ENCODE measurements at regions not wholly inside any gene's neighbourhood (a gene's known extent, or its start where the extent isn't known, plus 50 kb on each side); places are given as distances from the start of the nearest gene placed in this dataset.
"Not testable (repeated sequence)": the region's sequence is repeated elsewhere in the genome, so short reads cannot be mapped to it uniquely, and the experiment has no call there.

DNA sequence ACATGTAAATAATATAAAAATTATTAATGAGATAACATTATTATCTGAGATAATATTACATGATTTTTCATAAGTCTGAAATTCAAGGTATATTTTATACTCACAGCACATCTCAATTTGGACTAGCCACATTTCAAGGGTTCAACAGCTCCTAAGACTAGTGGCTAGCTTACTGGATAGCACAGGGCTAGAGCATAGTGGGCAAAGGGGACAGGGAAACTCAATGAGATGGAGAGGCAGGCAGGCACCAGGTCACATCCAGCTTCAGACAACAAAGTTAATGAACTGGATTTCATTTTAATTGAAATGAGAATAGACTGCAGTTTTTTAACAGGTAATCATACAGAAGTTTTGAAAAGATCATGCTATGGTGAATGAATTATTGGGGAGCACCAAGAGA lies 137.4 kb downstream of the NBPF8 start:
- not testable (repeated sequence) for H3K27me3 ChIP-seq (ENCODE audit: control insufficient read depth, insufficient read depth, low read length); H3K4me1 ChIP-seq (ENCODE audit: control insufficient read depth, insufficient read depth, low read length); H3K4me3 ChIP-seq (ENCODE audit: low read depth, low read length); H3K9ac ChIP-seq (ENCODE audit: low read length); H3K36me3 ChIP-seq (ENCODE audit: control insufficient read depth, insufficient read depth, low read length); H3K27ac ChIP-seq (ENCODE audit: low read depth, low read length); H3K9me3 ChIP-seq (ENCODE audit: control insufficient read depth, insufficient read depth, low read depth, low read length)

DNA sequence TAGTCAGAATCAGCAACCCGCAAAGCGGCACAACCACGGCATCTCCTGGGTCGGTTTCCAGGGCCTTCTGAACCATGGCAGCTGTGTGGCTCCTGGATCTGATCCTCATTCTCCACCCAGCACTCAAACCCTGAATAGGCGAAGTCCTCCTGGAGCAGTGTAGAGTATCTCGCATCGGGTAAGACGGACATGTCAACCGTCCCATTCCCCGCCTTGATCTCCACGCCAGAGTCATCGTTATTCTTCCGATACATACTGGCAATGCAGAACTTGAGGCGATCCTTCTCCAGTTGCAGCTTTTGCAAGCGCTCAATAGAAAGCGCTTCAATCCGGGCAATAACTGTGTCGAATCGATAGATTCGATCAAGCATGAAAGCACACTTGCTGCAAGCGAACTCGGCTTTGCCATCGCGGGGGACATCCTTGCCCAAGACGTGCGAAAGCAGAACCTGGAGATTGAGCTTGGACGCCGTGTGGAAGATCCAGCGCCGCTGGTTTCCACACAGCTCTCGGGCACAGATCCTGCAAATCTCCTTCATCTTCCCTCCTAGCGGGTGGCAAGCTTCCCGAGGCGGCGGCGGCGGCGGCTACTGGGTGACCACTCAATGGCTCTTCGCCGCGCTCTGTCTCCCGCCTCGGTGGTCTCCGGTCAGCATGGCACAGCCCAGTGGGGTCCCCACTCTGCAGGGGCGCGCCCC lies 142.9 kb downstream of the NBPF8 start:
- H3K4me3 ChIP-seq (ENCODE audit: low read depth, low read length), result peak overlapping the region; percentile 55
- H3K9me3 ChIP-seq (ENCODE audit: control insufficient read depth, insufficient read depth, low read depth, low read length); H3K4me1 ChIP-seq (ENCODE audit: control insufficient read depth, insufficient read depth, low read length); H3K9ac ChIP-seq (ENCODE audit: low read length); H3K27me3 ChIP-seq (ENCODE audit: control insufficient read depth, insufficient read depth, low read length); H3K27ac ChIP-seq (ENCODE audit: low read depth, low read length); H3K36me3 ChIP-seq (ENCODE audit: control insufficient read depth, insufficient read depth, low read length): not testable (repeated sequence)

DNA sequence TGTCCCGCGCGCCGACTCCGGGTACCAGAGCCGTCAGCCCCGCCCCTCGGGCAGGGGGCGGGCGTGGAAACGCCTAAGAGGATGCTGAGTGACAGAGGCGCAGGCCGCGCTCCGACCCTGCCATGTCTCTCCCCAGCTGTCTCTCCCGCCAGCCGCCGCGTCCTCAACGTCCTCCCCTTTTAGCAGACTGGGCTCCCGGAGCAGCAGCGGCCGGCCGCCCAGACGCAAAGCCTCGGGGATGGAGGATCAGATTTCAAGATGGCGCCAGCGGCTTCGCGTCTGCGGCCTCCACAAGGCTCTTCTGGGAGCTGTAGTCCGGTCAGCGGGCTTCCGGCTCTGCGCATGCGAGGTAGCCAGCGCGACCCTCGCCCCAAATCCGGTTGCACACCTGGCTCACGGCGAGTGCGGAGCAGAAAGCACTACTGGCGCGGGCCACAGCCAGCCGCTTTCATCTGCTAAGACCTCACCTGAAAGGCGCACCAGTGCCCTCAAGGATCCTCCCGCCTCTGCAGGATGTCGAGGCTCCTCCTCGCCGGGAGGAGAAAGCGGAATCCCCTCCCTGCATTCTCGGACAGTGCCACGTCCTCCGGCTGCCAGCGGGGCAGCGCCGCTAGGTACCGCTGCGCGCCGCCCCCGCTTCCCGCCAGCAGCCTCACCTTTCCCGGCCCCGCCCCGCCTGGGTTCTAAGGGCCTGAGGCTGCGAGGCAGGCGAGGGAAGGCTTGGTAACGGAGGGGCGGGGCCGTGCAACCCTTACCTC lies 143.6 kb downstream of the NBPF8 start:
- H3K9ac ChIP-seq (ENCODE audit: low read length), result peak overlapping the region; percentile 69
- H3K27ac ChIP-seq (ENCODE audit: low read depth, low read length); H3K36me3 ChIP-seq (ENCODE audit: control insufficient read depth, insufficient read depth, low read length); H3K4me1 ChIP-seq (ENCODE audit: control insufficient read depth, insufficient read depth, low read length); H3K27me3 ChIP-seq (ENCODE audit: control insufficient read depth, insufficient read depth, low read length); H3K9me3 ChIP-seq (ENCODE audit: control insufficient read depth, insufficient read depth, low read depth, low read length): not testable (repeated sequence)
- H3K4me3 ChIP-seq (ENCODE audit: low read depth, low read length), result peak overlapping the region; percentile 62

DNA sequence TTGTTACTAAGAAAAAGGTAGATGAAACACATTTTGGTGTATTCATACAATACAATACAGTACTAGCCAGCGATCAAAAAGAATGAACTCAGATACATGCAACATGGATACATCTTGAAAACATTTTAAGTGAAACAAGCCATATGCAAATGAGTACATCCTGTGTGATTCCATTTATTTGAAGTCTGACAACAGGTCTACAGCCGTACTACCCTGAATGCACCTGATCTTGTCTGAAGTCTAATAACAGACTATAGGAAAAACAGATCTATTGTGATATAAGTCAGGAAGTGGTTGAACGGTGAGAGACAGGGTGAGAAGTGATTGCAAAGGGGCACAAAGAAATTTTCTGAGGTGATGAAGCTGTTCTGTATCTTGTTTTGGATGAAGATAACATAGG lies 146.9 kb downstream of the NBPF8 start:
- H3K9me3 ChIP-seq (ENCODE audit: control insufficient read depth, insufficient read depth, low read depth, low read length); H3K9ac ChIP-seq (ENCODE audit: low read length); H3K27me3 ChIP-seq (ENCODE audit: control insufficient read depth, insufficient read depth, low read length); H3K4me3 ChIP-seq (ENCODE audit: low read depth, low read length); H3K27ac ChIP-seq (ENCODE audit: low read depth, low read length); H3K36me3 ChIP-seq (ENCODE audit: control insufficient read depth, insufficient read depth, low read length); H3K4me1 ChIP-seq (ENCODE audit: control insufficient read depth, insufficient read depth, low read length): not testable (repeated sequence)

DNA sequence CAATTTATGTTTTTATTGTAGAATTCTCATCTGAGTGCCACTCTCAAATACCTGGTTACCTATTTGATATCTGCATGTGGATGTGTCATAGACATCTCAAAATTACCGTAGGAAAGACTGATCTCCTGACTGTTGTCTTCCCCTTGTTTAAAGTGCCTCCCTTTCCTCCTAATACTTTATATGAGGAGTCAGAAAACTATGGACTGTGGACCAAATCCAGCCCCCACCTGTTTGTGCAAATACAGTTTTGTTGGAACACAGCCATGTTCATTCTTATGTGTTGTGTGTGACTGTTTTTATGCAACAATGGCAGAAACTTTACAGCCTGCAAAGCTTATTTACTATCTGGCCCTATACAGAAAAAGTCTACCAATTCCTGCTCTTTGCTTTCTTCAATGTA lies 150.6 kb downstream of the NBPF8 start:
- not testable (repeated sequence) for H3K9me3 ChIP-seq (ENCODE audit: control insufficient read depth, insufficient read depth, low read depth, low read length); H3K27me3 ChIP-seq (ENCODE audit: control insufficient read depth, insufficient read depth, low read length); H3K9ac ChIP-seq (ENCODE audit: low read length); H3K4me1 ChIP-seq (ENCODE audit: control insufficient read depth, insufficient read depth, low read length); H3K36me3 ChIP-seq (ENCODE audit: control insufficient read depth, insufficient read depth, low read length); H3K4me3 ChIP-seq (ENCODE audit: low read depth, low read length); H3K27ac ChIP-seq (ENCODE audit: low read depth, low read length)

- not testable (repeated sequence) for H3K36me3 ChIP-seq (ENCODE audit: control insufficient read depth, insufficient read depth, low read length); H3K4me1 ChIP-seq (ENCODE audit: control insufficient read depth, insufficient read depth, low read length); H3K4me3 ChIP-seq (ENCODE audit: low read depth, low read length); H3K27me3 ChIP-seq (ENCODE audit: control insufficient read depth, insufficient read depth, low read length); H3K27ac ChIP-seq (ENCODE audit: low read depth, low read length); H3K9ac ChIP-seq (ENCODE audit: low read length); H3K9me3 ChIP-seq (ENCODE audit: control insufficient read depth, insufficient read depth, low read depth, low read length)
These were observed 152.8 kb downstream of the NBPF8 start for GRCh38 chr1:120567620-120568019.

DNA sequence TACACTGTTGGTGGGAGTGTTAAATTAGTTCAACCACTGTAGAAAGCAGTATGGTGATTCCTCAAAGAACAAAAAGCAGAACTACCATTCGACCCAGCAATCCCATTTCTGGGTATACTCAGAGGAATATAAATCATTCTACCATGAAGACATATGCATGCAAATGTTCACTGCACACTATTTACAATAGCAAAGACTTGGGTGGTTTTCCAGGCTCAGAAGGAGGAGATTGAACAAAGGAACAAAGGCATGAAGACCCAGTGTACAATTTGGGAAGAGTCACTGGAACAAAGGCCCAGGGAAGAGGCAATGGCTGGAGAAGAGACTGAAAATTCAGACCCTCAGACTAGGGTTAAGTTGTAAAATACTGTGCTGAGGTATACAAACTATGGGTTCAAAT lies 148.5 kb upstream of the NBPF26 start:
- not testable (repeated sequence) for H3K9me3 ChIP-seq (ENCODE audit: control insufficient read depth, insufficient read depth, low read depth, low read length); H3K27me3 ChIP-seq (ENCODE audit: control insufficient read depth, insufficient read depth, low read length); H3K4me3 ChIP-seq (ENCODE audit: low read depth, low read length); H3K4me1 ChIP-seq (ENCODE audit: control insufficient read depth, insufficient read depth, low read length); H3K9ac ChIP-seq (ENCODE audit: low read length); H3K36me3 ChIP-seq (ENCODE audit: control insufficient read depth, insufficient read depth, low read length); H3K27ac ChIP-seq (ENCODE audit: low read depth, low read length)

DNA sequence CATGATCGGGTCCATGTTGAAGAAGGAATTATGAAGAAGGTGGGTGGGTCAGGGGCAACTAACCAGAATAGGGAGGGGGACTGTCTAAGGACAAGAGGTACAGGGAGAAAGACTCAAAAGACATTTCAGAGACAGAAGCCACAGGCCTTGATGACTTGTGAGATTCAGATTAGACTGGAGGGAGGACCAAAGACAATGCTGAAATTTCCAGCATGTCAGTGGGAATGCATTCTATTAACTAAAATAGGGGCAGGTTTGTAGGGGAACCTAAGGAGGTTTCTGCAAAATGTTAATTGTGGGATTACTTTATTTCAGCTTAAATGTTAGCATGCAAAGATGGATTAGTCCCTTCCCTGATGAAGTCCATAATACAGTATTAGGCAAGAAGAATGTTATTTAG lies 141.6 kb upstream of the NBPF26 start:
- H3K9me3 ChIP-seq (ENCODE audit: control insufficient read depth, insufficient read depth, low read depth, low read length); H3K4me3 ChIP-seq (ENCODE audit: low read depth, low read length); H3K4me1 ChIP-seq (ENCODE audit: control insufficient read depth, insufficient read depth, low read length); H3K27ac ChIP-seq (ENCODE audit: low read depth, low read length); H3K27me3 ChIP-seq (ENCODE audit: control insufficient read depth, insufficient read depth, low read length); H3K9ac ChIP-seq (ENCODE audit: low read length); H3K36me3 ChIP-seq (ENCODE audit: control insufficient read depth, insufficient read depth, low read length): not testable (repeated sequence)

- not testable (repeated sequence) for H3K4me1 ChIP-seq (ENCODE audit: control insufficient read depth, insufficient read depth, low read length); H3K4me3 ChIP-seq (ENCODE audit: low read depth, low read length); H3K9me3 ChIP-seq (ENCODE audit: control insufficient read depth, insufficient read depth, low read depth, low read length); H3K27ac ChIP-seq (ENCODE audit: low read depth, low read length); H3K36me3 ChIP-seq (ENCODE audit: control insufficient read depth, insufficient read depth, low read length); H3K9ac ChIP-seq (ENCODE audit: low read length); H3K27me3 ChIP-seq (ENCODE audit: control insufficient read depth, insufficient read depth, low read length)
These were observed 137.7 kb upstream of the NBPF26 start for GRCh38 chr1:120586053-120586452.

- not testable (repeated sequence) for H3K4me3 ChIP-seq (ENCODE audit: low read depth, low read length); H3K27me3 ChIP-seq (ENCODE audit: control insufficient read depth, insufficient read depth, low read length); H3K36me3 ChIP-seq (ENCODE audit: control insufficient read depth, insufficient read depth, low read length); H3K9ac ChIP-seq (ENCODE audit: low read length); H3K4me1 ChIP-seq (ENCODE audit: control insufficient read depth, insufficient read depth, low read length); H3K9me3 ChIP-seq (ENCODE audit: control insufficient read depth, insufficient read depth, low read depth, low read length); H3K27ac ChIP-seq (ENCODE audit: low read depth, low read length)
These were observed 134.9 kb upstream of the NBPF26 start for GRCh38 chr1:120588811-120589210.

DNA sequence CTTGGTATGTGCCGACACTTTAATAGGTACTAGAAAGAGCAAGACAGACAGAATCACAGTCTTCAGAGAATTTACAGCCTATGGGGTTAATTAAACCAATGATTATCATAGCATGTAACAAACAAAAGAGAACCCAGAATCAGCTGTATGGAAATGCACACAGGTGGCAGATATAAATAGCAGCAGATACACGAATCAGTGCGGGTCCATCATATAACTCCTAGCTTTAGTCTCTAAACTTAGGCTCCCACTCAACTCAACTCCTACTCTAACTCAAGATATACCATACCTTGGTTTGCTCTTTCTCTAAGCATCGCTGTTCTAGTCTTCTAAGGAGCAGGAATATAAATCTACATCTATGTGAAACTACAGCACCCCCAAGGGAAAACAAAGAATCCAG lies 132.0 kb upstream of the NBPF26 start:
- not testable (repeated sequence) for H3K9me3 ChIP-seq (ENCODE audit: control insufficient read depth, insufficient read depth, low read depth, low read length); H3K27ac ChIP-seq (ENCODE audit: low read depth, low read length); H3K4me3 ChIP-seq (ENCODE audit: low read depth, low read length); H3K9ac ChIP-seq (ENCODE audit: low read length); H3K27me3 ChIP-seq (ENCODE audit: control insufficient read depth, insufficient read depth, low read length); H3K36me3 ChIP-seq (ENCODE audit: control insufficient read depth, insufficient read depth, low read length); H3K4me1 ChIP-seq (ENCODE audit: control insufficient read depth, insufficient read depth, low read length)
